ENCODE measurements at regions not wholly inside any gene's neighbourhood (a gene's known extent, or its start where the extent isn't known, plus 50 kb on each side); places are given as distances from the start of the nearest gene placed in this dataset.
"Not testable (repeated sequence)": the region's sequence is repeated elsewhere in the genome, so short reads cannot be mapped to it uniquely, and the experiment has no call there.

DNA sequence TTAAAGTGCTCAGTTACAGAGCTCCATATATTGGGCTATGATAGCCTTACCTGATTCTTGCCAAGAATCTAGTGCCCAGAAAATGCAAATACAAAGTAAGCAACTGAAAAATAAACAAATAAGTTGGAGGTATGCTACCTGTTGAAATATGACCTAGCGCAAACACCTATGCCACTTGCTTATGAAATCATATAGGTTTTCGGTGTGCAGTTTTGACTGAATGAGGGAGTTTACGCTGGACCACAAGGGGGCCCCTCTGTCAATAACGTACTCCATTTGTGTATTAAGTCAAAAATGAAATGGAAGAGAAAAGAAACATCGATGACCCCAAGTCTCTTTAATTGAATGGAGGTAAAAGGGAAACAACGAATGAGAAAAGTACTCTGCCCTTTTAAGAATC lies 84.9 kb upstream of the TRIM77 start:
- H3K36me3 ChIP-seq, result no peaks in the 10 kb centered on the region
- TF ChIP-seq EP300 (IDR thresholded peaks at IDR 0.05) (no peak), POLR2A (IDR thresholded peaks at IDR 0.05) (no peak), POLR2AphosphoS5 (IDR thresholded peaks at IDR 0.05) (no peak)
- TF ChIP-seq, protein P1, sequence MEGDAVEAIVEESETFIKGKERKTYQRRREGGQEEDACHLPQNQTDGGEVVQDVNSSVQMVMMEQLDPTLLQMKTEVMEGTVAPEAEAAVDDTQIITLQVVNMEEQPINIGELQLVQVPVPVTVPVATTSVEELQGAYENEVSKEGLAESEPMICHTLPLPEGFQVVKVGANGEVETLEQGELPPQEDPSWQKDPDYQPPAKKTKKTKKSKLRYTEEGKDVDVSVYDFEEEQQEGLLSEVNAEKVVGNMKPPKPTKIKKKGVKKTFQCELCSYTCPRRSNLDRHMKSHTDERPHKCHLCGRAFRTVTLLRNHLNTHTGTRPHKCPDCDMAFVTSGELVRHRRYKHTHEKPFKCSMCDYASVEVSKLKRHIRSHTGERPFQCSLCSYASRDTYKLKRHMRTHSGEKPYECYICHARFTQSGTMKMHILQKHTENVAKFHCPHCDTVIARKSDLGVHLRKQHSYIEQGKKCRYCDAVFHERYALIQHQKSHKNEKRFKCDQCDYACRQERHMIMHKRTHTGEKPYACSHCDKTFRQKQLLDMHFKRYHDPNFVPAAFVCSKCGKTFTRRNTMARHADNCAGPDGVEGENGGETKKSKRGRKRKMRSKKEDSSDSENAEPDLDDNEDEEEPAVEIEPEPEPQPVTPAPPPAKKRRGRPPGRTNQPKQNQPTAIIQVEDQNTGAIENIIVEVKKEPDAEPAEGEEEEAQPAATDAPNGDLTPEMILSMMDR (IDR thresholded peaks at IDR 0.05), result no peak
- DNase-seq (ENCODE audit: low spot score in 2 of 2), result no peak
- no peak overlapping the region for H3K4me3 ChIP-seq
- WGBS, result 81% methylated on average over 6 of the region's 6 CpGs
- no peak overlapping the region for H3K27ac ChIP-seq
- no peaks in the 10 kb centered on the region for H3K9me3 ChIP-seq
- no peaks in the 10 kb centered on the region for H3K27me3 ChIP-seq
- no peaks in the 10 kb centered on the region for H3K4me1 ChIP-seq

DNA sequence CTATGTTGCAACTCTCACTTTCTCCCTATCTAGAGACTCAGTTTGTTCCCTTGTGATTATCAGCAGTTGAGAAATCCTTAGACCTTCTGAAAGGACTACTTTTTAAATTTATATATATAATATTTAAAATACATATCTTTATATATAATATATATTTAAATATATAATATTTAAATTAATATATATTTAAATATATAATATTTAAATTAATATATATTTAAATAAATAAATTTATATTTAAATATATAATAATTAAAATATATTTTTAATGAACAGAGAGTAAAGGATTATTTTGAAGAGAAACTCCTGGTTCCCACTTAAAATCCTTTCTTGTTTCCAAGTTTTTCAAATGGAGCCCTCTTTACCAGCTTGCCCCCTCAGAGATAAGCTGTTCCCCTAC lies 83.7 kb upstream of the TRIM77 start:
- no peaks in the 10 kb centered on the region for H3K9me3 ChIP-seq
- H3K4me3 ChIP-seq, result no peak overlapping the region
- DNase-seq (ENCODE audit: low spot score in 2 of 2), result no peak
- H3K4me1 ChIP-seq, result no peaks in the 10 kb centered on the region
- no peaks in the 10 kb centered on the region for H3K27me3 ChIP-seq
- no peak overlapping the region for H3K27ac ChIP-seq
- no peaks in the 10 kb centered on the region for H3K36me3 ChIP-seq
- TF ChIP-seq POLR2A (IDR thresholded peaks at IDR 0.05), result no peak
- TF ChIP-seq EP300 (IDR thresholded peaks at IDR 0.05), result no peak
- no peak for TF ChIP-seq POLR2AphosphoS5 (IDR thresholded peaks at IDR 0.05)
- TF ChIP-seq, protein P1 (IDR thresholded peaks at IDR 0.05), result no peak

DNA sequence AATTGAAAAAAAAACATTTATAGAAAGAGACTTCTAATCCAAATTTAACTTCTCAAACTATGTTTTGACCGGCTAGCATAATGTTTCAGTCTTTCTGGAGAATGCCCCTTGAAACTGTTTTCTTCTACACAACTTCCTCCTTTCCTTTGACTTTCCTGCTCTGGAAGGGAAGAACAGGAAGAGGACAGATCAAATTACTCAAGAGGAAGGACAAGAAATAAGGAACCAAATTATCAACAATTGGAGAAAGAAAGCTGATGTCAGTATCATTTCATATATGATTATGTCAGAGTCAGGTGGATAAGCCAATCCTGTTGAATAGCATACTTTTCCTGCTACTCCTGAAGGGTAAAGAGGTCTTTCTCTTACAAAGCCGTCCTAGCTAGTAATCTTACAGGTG lies 83.2 kb upstream of the TRIM77 start:
- H3K4me1 ChIP-seq, result not testable (repeated sequence)
- 75% methylated on average over 2 of the region's 2 CpGs for WGBS

DNA sequence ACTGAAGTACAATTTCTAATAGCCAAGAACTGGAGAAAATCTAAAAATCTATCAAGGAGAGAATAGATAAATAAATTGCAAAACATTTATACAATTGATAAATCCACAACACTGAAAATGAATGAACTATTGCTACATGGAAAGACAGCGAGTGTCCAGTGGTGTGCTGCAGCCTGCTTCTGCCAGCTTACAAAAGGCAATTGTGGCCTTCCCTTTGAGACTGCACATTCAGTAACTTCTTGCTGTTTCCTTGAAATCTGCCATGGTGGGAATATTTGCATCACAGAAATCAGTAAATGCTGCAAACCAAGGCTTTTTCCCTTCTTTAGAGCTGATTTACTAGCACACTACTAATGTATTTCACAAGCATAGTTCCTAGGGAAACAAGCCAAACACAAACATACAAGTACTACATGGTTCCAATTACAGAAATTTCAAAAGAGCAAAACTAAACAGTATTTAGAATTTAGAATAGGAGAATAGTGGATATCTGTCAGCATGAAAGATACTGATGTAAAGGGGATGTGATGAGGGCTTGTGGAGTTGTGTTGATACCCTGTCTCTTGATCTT lies 76.9 kb upstream of the TRIM77 start:
- TF ChIP-seq, protein P1 (IDR thresholded peaks at IDR 0.05), result no peak
- TF ChIP-seq EP300 (IDR thresholded peaks at IDR 0.05) (no peak), POLR2A (IDR thresholded peaks at IDR 0.05) (no peak), POLR2AphosphoS5 (IDR thresholded peaks at IDR 0.05) (no peak)
- Histone ChIP-seq H3K4me3 (no peak overlapping the region), H3K4me1 (no peaks in the 10 kb centered on the region), H3K36me3 (no peaks in the 10 kb centered on the region), H3K27me3 (no peaks in the 10 kb centered on the region), H3K9me3 (no peaks in the 10 kb centered on the region), H3K27ac (no peak overlapping the region)
- 65% methylated on average over 1 of the region's 1 CpG for whole genome bisulfite sequencing
- DNase-seq (ENCODE audit: low spot score in 2 of 2), result no peak

More for the DNA sequence above, 83.2 kb upstream of the TRIM77 start:
- not testable (repeated sequence) for H3K36me3 ChIP-seq; H3K27ac ChIP-seq; H3K9me3 ChIP-seq; H3K27me3 ChIP-seq; DNase-seq (ENCODE audit: low spot score in 2 of 2); H3K4me3 ChIP-seq

DNA sequence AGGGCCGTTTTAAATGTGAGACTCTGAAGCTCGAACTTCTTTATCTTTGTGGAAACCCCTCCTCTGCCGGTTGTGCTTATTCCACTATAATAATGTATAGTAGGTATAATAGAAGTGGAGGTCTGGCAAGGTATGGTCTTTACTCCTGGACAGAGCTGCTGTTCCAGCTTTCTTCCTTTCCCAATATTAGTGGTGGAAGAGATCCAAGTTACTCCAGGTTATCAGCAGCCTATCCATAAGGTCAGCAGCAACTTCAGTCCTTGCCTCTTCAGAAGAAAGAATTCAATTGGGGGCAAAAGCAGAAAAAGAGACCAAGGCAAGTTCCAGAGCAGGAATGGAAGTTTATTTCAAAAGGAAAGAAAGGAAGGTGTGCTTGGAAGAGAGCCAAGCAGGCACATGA lies 69.3 kb upstream of the TRIM77 start:
- H3K27me3 ChIP-seq; H3K9me3 ChIP-seq; H3K36me3 ChIP-seq; H3K4me3 ChIP-seq; H3K27ac ChIP-seq; H3K4me1 ChIP-seq; DNase-seq (ENCODE audit: low spot score in 2 of 2): not testable (repeated sequence)
- WGBS, result 90% methylated on average over 3 of the region's 3 CpGs

DNA sequence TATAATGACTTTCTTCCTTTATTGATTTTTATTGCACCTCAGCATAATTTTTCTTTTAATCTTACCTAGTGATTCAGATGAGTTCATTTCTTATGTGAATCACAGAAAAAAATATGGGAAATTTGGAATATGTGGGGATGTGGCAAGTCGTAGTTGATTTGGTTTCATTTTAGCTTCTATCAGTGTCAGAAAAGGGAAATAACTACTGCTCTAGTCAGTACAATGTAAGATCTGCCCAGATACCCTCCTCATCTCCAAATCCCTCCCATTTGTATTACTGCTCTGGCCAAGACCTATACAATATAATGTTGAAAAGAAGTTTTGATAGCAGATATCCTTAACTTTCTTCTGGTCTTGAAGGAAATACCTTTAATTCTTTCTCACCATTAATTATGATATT lies 61.9 kb upstream of the TRIM77 start:
- WGBS, result 76% methylated on average over 1 of the region's 1 CpG
- H3K4me3 ChIP-seq; H3K9me3 ChIP-seq; DNase-seq (ENCODE audit: low spot score in 2 of 2); H3K4me1 ChIP-seq; H3K27me3 ChIP-seq; H3K27ac ChIP-seq; H3K36me3 ChIP-seq: not testable (repeated sequence)

DNA sequence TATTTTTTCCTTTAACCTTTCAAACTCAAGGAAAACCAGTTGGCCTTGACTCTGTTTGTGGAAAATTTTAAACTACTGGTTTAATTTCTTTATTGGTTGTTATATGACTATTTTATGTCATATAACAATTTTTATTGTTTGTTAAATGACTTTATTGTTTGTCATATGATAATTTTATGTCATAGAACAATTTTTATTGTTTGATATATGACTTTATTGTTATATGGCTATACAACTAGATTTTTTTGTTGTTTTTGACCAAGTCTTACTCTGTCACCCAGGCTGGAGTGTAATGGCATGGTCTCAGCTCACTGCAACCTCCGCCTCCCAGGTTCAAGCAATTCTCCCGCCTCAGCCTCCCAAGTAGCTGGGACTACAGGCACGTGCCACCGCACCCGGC lies 61.1 kb upstream of the TRIM77 start:
- H3K9me3 ChIP-seq; H3K27me3 ChIP-seq; H3K27ac ChIP-seq; DNase-seq (ENCODE audit: low spot score in 2 of 2); H3K4me3 ChIP-seq; H3K4me1 ChIP-seq; H3K36me3 ChIP-seq: not testable (repeated sequence)
- 94% methylated on average over 5 of the region's 5 CpGs for WGBS

DNA sequence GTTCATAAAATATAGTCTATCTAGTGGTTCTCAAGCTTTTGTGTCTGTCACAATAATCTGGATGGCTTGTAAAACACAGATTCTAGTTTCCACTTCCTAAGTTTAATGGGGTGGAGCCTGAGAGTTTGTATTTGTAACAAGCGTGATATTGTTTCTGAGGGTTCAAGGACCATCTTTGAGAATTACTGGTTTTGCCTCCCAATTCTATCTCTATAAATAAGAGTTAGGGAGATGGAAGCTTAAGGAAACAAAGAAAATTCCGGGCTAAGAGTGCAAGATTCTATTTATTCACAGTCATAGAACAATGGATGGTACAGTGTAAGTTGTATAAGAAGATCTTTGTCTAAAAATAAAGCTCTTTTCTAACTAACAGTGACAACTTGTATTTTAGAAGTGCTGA lies 55.4 kb upstream of the TRIM77 start:
- H3K36me3 ChIP-seq; H3K9me3 ChIP-seq; H3K4me1 ChIP-seq; H3K4me3 ChIP-seq; H3K27ac ChIP-seq; H3K27me3 ChIP-seq; DNase-seq (ENCODE audit: low spot score in 2 of 2): not testable (repeated sequence)
- 86% methylated on average over 2 of the region's 2 CpGs for WGBS

DNA sequence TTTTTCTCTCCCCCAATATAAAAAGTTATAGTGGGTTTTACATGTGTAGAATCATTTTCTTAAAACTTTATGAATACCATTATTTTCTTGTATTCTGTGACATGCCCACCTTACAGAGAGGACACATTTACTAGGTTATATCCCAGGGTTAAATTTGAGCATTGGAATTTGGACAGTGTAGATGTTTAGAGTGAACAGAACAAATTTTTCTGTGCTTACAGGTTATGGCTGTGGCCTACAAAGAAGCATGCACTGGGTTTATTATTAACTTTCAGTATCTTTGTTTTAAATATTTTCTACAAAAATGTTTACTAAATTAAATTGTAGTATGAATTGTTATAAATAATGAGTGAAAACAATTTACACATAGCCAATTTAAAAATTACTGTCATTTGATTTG lies 51.3 kb upstream of the TRIM77 start:
- H3K9me3 ChIP-seq; DNase-seq (ENCODE audit: low spot score in 2 of 2); H3K36me3 ChIP-seq; H3K4me1 ChIP-seq; H3K27me3 ChIP-seq; H3K27ac ChIP-seq; H3K4me3 ChIP-seq: not testable (repeated sequence)

DNA sequence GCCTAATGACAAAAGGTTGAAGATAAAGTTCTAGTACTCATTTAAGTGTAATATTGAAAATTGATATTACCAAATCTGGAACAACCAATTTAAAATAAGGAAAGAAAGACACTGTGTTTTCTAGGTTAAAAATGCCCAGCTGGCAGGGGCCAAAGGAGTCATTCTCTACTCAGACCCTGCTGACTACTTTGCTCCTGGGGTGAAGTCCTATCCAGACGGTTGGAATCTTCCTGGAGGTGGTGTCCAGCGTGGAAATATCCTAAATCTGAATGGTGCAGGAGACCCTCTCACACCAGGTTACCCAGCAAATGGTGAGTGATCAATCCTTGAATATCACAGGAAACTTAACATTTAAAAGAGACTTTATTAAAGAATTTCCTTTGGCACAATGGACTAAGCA lies 50.7 kb upstream of the TRIM77 start:
- not testable (repeated sequence) for H3K27ac ChIP-seq; H3K4me3 ChIP-seq; DNase-seq (ENCODE audit: low spot score in 2 of 2); H3K27me3 ChIP-seq; H3K36me3 ChIP-seq; H3K9me3 ChIP-seq; H3K4me1 ChIP-seq
- WGBS, result 66% methylated on average over 2 of the region's 2 CpGs

Data from suprapubic skin (tissue), 4 donors.